NK-92 (cell line): ENCODE measurements at regions not wholly inside any gene's neighbourhood (a gene's known extent, or its start where the extent isn't known, plus 50 kb on each side); places are given as distances from the start of the nearest gene placed in this dataset.

Source experiments
- DNase-seq: peaks from one replicate; lab custom pipeline; 2025; ENCODE audit not compliant: unreplicated experiment; lab: John Stamatoyannopoulos, UW

DNA sequence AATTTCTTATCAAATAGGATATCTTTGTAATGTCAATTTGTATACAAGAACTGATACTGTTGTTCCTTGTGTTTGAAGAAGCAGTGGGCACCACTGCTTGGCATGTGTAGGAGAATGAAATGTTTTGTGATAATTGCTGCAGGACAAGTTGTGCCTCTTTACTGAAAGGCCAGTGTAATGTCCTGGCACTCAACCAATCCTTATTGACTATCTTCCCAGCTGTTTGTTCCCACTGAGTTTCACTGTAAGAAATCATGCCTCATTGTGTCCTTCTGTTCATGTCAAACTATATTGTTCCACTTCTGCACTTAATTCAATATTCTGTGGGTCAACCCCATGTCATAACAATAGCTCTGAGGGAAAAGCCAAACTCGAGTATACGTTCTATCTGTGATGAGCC is 136.1 kb upstream of the FAM83B start:
- DNase-seq, result no peak

DNA sequence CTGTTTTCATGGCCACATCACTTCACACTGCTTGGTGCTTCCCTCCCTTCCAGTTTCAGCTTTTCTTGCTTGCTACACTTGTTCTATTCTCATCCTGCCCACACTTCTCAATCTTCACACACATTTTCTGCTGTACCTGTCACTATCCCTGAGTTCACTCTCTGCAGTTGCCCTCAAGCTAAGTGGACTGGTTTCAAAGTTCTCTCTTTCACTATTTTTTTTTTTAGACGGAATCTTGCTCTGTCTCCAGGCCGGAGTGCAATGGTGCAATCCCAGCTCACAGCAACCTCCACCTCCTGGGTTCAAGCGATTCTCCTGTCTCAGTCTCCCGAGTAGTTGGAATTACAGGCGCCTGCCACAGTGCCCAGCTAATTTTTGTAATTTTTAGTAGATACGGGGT is 130.6 kb upstream of the FAM83B start:
- no peak for DNase-seq

DNA sequence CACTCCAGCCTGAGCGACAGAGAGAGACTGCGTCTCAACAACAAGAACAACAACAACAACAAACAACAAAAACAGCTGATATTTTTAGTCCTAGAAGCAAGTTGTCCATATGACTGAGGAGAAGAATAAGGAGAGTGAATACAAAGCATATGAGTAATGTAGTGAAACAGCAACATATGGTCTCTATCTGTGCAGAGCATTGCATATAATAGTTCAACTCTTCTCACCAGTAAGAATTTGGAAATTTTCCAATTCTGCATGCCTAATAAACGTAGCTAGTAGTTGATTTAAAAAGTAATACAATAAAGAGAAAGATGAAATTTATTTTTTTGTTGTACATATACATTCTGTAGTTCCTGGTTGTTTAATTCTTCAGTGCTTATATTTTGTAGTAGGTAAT is 129.7 kb upstream of the FAM83B start:
- no peak for DNase-seq

DNA sequence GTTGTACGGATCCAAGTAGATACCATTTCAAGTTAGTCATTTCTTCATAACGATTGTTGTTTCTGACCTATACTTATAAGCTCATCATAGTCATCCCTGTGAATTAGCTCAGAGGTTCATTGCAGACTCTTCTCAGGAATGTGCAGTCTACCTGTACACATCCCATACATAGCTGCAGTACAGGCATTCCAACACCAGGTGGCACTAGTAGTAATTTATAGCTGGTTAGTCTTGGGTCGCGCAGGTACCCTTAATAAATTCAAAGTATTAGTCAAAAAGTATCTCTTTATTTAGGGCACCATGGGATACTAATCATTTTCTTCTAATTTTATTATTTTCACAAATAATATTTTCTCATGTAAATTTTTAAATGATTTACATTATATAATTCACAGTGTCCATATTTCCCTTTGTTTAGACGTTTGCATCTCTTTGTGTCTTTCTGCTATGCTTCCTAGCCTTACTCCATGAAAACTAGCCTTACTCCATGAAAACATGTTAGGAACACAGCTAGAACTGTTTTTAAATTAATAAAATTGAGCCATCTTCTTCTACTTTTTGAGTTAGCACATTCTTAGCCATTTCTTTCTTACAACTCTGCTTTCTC is 128.6 kb upstream of the FAM83B start:
- no peak for DNase-seq

DNA sequence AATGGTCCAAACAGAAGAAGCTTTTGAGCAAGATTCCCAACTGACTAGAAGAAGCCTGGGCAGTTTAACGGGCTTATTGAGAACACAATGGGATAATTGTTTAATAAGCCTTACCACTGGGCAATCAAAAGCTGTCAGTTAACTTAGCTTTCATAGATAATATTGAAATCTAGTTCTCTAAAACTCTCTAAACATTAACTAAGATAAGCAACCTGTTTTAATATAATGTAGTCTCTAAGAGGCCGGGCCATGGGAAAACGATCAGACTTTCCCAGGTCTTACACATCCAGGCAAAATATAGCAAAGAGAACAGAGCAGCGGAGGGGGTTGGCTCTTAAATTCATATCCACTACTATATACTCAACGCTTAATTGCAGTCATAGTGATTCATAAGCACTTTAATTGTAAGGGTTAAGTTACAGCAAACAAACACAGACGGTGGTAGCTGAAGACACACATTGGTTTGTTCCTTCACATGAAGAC is 128.0 kb upstream of the FAM83B start:
- DNase-seq, result no peak

- DNase-seq, result no peak
Measured at GRCh38 chr6:54719131-54719530, 127.4 kb upstream of the FAM83B start.

DNA sequence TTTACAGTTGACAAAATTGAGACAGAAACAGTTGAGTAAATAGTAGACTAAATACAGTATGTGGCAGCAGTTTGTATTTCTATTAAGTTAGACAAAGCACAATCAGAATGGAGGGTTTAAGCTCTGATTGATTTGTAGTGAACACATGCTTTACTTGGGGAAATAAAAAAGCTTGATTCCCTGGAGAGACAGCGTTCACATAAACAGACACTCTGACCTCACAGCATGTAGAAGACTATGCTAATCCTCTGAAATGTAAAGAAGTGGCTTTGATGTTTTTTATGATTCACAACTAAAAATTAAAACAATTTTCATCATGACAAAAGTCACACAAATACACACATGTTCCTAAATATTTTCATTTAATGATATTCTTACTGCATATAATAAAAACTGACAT is 126.9 kb upstream of the FAM83B start:
- no peak for DNase-seq

GRCh38 chr6:54722328-54722727 is 124.2 kb upstream of the FAM83B start:
- DNase-seq, result no peak

- no peak for DNase-seq
Measured at GRCh38 chr6:54729716-54730115, 116.9 kb upstream of the FAM83B start.

- DNase-seq, result no peak
Measured at GRCh38 chr6:54730767-54731630, 115.6 kb upstream of the FAM83B start.

DNA sequence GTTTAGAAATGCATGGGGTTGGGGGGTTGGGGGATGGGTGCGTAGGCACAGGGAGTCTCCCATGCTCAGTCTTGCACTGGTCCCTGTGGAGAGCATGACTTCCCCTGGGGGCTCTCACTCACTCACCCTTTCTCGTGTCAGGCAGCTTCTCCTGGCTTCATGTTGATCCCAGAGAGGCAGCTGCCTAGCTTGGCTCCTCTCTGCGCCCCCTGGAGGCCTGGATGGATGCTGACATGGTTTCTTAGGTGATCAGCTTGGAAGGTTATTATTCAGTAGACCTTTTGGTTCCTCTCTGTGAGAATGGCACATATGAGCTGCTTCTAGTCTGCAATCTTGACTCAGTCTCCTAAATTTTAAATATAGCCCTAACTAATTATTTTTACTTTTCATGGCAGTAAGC is 109.3 kb upstream of the FAM83B start:
- DNase-seq, result no peak

GRCh38 chr6:54747955-54748354 is 98.6 kb upstream of the FAM83B start:
- no peak for DNase-seq

- no peak for DNase-seq
Measured at GRCh38 chr6:54754406-54754805, 92.2 kb upstream of the FAM83B start.

DNA sequence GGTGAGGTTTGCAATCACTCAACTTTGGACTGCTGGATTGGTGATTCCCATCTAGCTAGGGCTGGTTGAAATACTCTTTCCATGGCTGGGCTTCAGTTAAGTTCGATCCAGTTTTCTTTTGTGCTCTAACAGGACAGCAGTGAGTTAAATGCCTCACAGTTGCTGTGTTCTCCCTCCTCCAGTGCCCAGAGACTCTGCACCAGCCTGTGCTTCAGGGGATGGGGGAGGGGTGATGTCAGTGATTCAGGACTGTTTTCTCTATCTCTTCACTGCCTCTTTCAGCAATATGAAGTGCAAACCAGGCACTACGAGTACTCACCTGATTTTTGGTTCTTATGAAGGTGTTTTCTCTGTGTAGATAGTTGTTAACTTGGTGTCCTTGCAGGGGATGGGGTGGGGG is 88.2 kb upstream of the FAM83B start:
- DNase-seq, result no peak

- DNase-seq, result no peak
Measured at GRCh38 chr6:54768494-54768893, 78.1 kb upstream of the FAM83B start.

GRCh38 chr6:54770328-54770727 is 76.2 kb upstream of the FAM83B start:
- DNase-seq, result no peak

GRCh38 chr6:54771968-54772367 is 74.6 kb upstream of the FAM83B start:
- DNase-seq, result no peak

- DNase-seq, result no peak
Measured at GRCh38 chr6:54772610-54773009, 74.0 kb upstream of the FAM83B start.

DNA sequence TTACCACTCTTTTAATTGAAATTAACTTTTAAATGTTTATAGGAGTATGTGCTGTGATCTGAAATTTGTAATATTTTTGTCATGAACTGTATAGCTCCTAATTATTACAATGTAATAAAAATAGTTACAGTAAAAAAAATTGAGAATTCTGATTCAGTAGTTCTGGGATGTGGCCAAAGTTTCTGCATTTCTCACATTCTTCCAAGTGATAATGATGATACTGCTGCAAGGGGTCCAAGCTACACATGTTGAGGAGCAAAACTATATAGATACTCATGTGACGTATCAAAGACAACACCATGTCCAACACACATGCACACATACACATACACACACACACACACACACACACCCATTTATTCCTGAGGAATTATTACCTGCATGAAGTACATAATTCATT is 71.0 kb upstream of the FAM83B start:
- no peak for DNase-seq

- DNase-seq, result no peak
Measured at GRCh38 chr6:54776891-54777290, 69.7 kb upstream of the FAM83B start.

GRCh38 chr6:54778731-54779130 is 67.8 kb upstream of the FAM83B start:
- DNase-seq, result no peak

DNA sequence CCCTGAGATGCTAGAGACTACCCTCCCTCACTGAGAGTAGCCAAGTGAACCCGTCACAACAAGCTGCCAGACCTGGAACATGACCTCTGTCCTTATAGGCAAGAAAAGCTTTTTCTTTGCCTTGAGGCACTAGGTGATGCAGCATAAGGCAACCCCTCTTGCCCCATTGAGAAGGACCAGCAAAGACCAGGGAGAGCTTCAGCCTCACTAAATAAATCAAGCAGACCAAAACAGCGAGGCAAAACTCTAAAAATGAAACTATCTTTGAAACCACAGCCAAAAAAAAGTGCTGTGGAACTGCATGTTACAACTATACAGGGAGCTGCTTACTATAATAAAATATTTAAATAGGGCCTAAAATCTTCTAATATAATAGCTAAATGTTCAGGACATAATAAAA is 62.6 kb upstream of the FAM83B start:
- no peak for DNase-seq

- no peak for DNase-seq
Measured at GRCh38 chr6:54786154-54786553, 60.4 kb upstream of the FAM83B start.
